Smooth muscle cell (in vitro differentiated cells): ENCODE measurements at regions not wholly inside any gene's neighbourhood (a gene's known extent, or its start where the extent isn't known, plus 50 kb on each side); places are given as distances from the start of the nearest gene placed in this dataset.

Source experiments
- DNase-seq: peaks from one replicate; lab custom pipeline; 2025; ENCODE audit not compliant: unreplicated experiment; lab: John Stamatoyannopoulos, UW
- H2AFZ ChIP-seq: fragments of 200-600 bp; sonication (generic); 2 replicates; pipeline ENCODE4 v1.6.0; 2016; ENCODE audit warnings: antibody characterized with exemption, low read depth, mild to moderate bottlenecking
- H3F3A ChIP-seq: fragments of 200-600 bp; sonication (generic); 2 replicates; pipeline ENCODE4 v1.6.0; 2017; ENCODE audit warnings: antibody characterized with exemption, low read depth
- H3K27ac ChIP-seq: fragments of 200-600 bp; sonication (generic); 2 replicates; pipeline ENCODE4 v1.5.1; 2016; ENCODE audit warnings: low read depth, mild to moderate bottlenecking
- H3K27me3 ChIP-seq: fragments of 200-600 bp; sonication (generic); 2 replicates; pipeline ENCODE4 v1.6.1; 2016; ENCODE audit warnings: low read depth, mild to moderate bottlenecking
- H3K36me3 ChIP-seq: fragments of 200-600 bp; sonication (generic); 2 replicates; pipeline ENCODE4 v1.5.1; 2016; ENCODE audit warnings: low read depth
- H3K4me1 ChIP-seq: fragments of 200-600 bp; sonication (generic); 2 replicates; pipeline ENCODE4 v1.5.1; 2016; ENCODE audit warnings: low read depth
- H3K4me2 ChIP-seq: fragments of 200-600 bp; sonication (generic); 2 replicates; pipeline ENCODE4 v1.6.0; 2016; ENCODE audit warnings: mild to moderate bottlenecking
- H3K4me3 ChIP-seq: fragments of 200-600 bp; sonication (generic); 2 replicates; pipeline ENCODE4 v1.5.1; 2016; ENCODE audit warnings: mild to moderate bottlenecking
- H3K79me2 ChIP-seq: fragments of 200-600 bp; sonication (generic); 2 replicates; pipeline ENCODE4 v1.6.0; 2016; ENCODE audit warnings: low read depth, mild to moderate bottlenecking
- H3K9ac ChIP-seq: fragments of 200-600 bp; sonication (generic); 2 replicates; pipeline ENCODE4 v1.6.0; 2016; ENCODE audit warnings: low read depth
- H3K9me3 ChIP-seq: fragments of 200-600 bp; sonication (generic); replicated peaks from 2 replicates; pipeline ENCODE4 v1.5.1; 2016; ENCODE audit warnings: low read depth
- H4K20me1 ChIP-seq: fragments of 200-600 bp; sonication (generic); 2 replicates; pipeline ENCODE4 v1.6.0; 2016; ENCODE audit warnings: low read depth
- WGBS: methylation state at CpG from one replicate; pipeline ENCODE4 v1.1.7; 2016; ENCODE audit warnings: low lambda C conversion rate; 5-methylcytosine and 5-hydroxymethylcytosine counted together
- TF ChIP-seq, protein P1 (sequence below): fragments of 200-600 bp; sonication (generic); IDR thresholded peaks from 2 replicates; pipeline ENCODE4 v1.5.1; 2017; ENCODE audit warnings: borderline replicate concordance, mild to moderate bottlenecking, antibody characterized with exemption; ENCODE audit not compliant: insufficient read depth, poor library complexity, severe bottlenecking

- Histone ChIP-seq H3K27me3 (no peaks in the 10 kb centered on the region), H3K9ac (no peak overlapping the region), H3K4me1 (no peaks in the 10 kb centered on the region), H4K20me1 (no peaks in the 10 kb centered on the region), H3K9me3 (no peaks in the 10 kb centered on the region), H2AFZ (peak overlapping the region; percentile 26), H3K36me3 (no peaks in the 10 kb centered on the region), H3K4me3 (no peak overlapping the region), H3K4me2 (peak overlapping the region; percentile 18), H3F3A (peaks cover 7% of the 10 kb centered on the region), H3K27ac (peak overlapping the region; percentile 68), H3K79me2 (no peaks in the 10 kb centered on the region)
- TF ChIP-seq, protein P1, sequence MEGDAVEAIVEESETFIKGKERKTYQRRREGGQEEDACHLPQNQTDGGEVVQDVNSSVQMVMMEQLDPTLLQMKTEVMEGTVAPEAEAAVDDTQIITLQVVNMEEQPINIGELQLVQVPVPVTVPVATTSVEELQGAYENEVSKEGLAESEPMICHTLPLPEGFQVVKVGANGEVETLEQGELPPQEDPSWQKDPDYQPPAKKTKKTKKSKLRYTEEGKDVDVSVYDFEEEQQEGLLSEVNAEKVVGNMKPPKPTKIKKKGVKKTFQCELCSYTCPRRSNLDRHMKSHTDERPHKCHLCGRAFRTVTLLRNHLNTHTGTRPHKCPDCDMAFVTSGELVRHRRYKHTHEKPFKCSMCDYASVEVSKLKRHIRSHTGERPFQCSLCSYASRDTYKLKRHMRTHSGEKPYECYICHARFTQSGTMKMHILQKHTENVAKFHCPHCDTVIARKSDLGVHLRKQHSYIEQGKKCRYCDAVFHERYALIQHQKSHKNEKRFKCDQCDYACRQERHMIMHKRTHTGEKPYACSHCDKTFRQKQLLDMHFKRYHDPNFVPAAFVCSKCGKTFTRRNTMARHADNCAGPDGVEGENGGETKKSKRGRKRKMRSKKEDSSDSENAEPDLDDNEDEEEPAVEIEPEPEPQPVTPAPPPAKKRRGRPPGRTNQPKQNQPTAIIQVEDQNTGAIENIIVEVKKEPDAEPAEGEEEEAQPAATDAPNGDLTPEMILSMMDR, result no peak
- 76% methylated on average over 4 of the region's 4 CpGs for WGBS
- DNase-seq, result no peak
These were observed 84.7 kb upstream of the RAB27B start for GRCh38 chr18:54743605-54743995.

GRCh38 chr18:54749291-54749690 lies 79.0 kb upstream of the RAB27B start:
- Histone ChIP-seq H3K9ac (no peak overlapping the region), H2AFZ (no peak overlapping the region), H3K4me2 (no peak overlapping the region), H3K9me3 (no peaks in the 10 kb centered on the region), H3K36me3 (no peaks in the 10 kb centered on the region), H3K27ac (no peak overlapping the region), H3K4me3 (no peak overlapping the region), H3K27me3 (no peaks in the 10 kb centered on the region), H3K4me1 (peaks cover 4% of the 10 kb centered on the region), H3F3A (no peaks in the 10 kb centered on the region), H3K79me2 (no peaks in the 10 kb centered on the region), H4K20me1 (no peaks in the 10 kb centered on the region)
- WGBS, result 97% methylated on average over 3 of the region's 3 CpGs
- DNase-seq, result no peak
- TF ChIP-seq, protein P1, result no peak

DNA sequence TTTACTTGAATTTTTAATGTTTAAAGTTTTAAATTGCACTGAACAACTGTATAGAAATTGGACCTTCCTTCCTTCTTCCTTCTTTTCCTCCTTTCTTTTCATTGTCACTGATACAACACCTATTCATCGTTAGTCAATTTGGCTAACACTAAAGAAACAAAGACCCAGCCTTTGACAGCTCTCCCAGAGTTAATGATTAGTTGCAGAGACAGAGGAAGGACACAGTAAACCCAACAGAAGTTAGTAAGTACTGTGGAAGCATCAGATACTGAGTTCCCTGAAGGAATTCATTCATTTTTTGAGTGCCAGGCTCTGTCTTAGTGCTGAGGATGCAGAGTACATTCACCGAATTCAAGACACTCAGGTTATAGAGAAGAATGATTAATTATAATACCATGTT lies 77.9 kb upstream of the RAB27B start:
- Histone ChIP-seq H3K9me3 (no peaks in the 10 kb centered on the region), H3K9ac (no peak overlapping the region), H3K4me1 (peaks cover 4% of the 10 kb centered on the region), H3K4me3 (no peak overlapping the region), H3K27me3 (no peaks in the 10 kb centered on the region), H4K20me1 (no peaks in the 10 kb centered on the region), H3K36me3 (no peaks in the 10 kb centered on the region), H2AFZ (no peak overlapping the region), H3K4me2 (no peak overlapping the region), H3F3A (no peaks in the 10 kb centered on the region), H3K27ac (no peak overlapping the region), H3K79me2 (no peaks in the 10 kb centered on the region)
- 87% methylated on average over 2 of the region's 2 CpGs for WGBS
- DNase-seq, result no peak
- TF ChIP-seq, protein P1, result no peak

DNA sequence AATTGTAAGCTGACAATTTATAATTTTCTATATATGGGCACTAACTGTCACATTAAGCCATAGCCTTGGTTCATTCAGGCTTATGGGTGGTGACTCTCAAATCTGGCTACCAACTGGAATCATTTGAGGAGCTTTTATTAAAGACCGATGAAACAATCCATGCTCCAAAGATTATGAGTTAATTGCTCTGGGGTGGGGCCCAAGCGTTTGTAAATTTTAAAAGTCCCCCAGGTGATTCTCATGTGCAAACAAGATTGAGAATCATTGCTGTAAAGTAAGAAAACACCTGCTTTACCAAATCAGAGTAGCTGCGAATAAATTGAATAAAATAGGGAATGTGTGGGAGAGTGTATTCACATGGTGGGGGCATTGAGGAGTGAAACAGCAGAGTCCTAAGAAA lies 76.1 kb upstream of the RAB27B start:
- WGBS, result 92% methylated on average over 3 of the region's 3 CpGs
- H3K4me3 ChIP-seq, result no peak overlapping the region
- no peaks in the 10 kb centered on the region for H4K20me1 ChIP-seq
- no peaks in the 10 kb centered on the region for H3F3A ChIP-seq
- no peak overlapping the region for H2AFZ ChIP-seq
- no peak for DNase-seq
- peaks cover 4% of the 10 kb centered on the region for H3K4me1 ChIP-seq
- H3K36me3 ChIP-seq, result no peaks in the 10 kb centered on the region
- no peak overlapping the region for H3K9ac ChIP-seq
- TF ChIP-seq, protein P1, result no peak
- no peak overlapping the region for H3K4me2 ChIP-seq
- no peaks in the 10 kb centered on the region for H3K9me3 ChIP-seq
- H3K79me2 ChIP-seq, result no peaks in the 10 kb centered on the region
- H3K27me3 ChIP-seq, result no peaks in the 10 kb centered on the region
- no peak overlapping the region for H3K27ac ChIP-seq
